ENCODE measurements at regions not wholly inside any gene's neighbourhood (a gene's known extent, or its start where the extent isn't known, plus 50 kb on each side); places are given as distances from the start of the nearest gene placed in this dataset.

DNA sequence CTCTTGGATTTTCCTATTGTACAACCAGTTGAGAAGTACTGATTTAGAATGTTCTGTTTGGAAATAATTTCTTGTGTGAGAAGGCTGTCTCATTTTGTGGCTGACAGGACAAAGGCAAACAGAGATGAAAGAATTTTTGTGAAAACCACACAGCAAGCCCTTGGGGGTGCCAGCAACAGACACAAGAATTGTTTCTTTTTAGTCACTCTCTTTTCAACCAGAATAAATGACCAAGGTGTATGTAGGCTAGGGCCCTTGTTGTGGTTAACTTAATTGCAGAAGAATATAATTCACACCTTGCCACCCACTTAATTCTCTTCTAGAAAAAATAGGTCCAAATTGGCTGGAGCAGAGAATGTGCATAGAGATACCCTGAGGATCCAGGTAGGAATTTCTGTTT is 329.4 kb upstream of the TBC1D5 start:
- TF ChIP-seq, protein P1, sequence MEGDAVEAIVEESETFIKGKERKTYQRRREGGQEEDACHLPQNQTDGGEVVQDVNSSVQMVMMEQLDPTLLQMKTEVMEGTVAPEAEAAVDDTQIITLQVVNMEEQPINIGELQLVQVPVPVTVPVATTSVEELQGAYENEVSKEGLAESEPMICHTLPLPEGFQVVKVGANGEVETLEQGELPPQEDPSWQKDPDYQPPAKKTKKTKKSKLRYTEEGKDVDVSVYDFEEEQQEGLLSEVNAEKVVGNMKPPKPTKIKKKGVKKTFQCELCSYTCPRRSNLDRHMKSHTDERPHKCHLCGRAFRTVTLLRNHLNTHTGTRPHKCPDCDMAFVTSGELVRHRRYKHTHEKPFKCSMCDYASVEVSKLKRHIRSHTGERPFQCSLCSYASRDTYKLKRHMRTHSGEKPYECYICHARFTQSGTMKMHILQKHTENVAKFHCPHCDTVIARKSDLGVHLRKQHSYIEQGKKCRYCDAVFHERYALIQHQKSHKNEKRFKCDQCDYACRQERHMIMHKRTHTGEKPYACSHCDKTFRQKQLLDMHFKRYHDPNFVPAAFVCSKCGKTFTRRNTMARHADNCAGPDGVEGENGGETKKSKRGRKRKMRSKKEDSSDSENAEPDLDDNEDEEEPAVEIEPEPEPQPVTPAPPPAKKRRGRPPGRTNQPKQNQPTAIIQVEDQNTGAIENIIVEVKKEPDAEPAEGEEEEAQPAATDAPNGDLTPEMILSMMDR (IDR thresholded peaks at IDR 0.05) = no peak
- TF ChIP-seq POLR2A (IDR thresholded peaks at IDR 0.05) = no peak
